ENCODE measurements at regions not wholly inside any gene's neighbourhood (a gene's known extent, or its start where the extent isn't known, plus 50 kb on each side); places are given as distances from the start of the nearest gene placed in this dataset.

DNA sequence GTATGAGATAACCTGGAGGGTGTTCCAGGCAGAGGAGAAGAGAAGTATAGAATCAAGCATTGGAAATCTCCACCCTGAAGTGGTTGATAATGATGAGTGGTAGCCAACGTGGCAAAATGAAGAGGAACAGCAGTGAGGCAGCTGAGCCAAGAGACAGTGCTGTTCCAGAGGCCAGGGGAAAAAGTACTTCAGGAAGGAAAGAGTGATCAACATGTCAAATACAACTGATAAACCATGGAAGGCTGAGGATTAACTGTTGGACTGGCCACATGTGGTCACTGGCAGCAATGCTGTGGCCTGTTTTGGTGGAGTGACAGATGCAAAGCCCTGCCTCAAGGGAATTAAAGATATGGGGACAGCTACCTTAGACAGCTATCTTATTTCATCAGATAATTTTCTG, 51.9 kb upstream of the RMP24 start:
- H3K27ac ChIP-seq (ENCODE audit: low read depth, low read length): no peak overlapping the region
- H3K18ac ChIP-seq (ENCODE audit: extremely low read depth, low read length): no peak overlapping the region
- H2BK120ac ChIP-seq (replicated peaks; ENCODE audit: low read depth, low read length): no peak overlapping the region
- H3K14ac ChIP-seq (ENCODE audit: insufficient read length): no peak overlapping the region
- no peak overlapping the region for H2BK12ac ChIP-seq (ENCODE audit: low read depth, low read length)
- no peak overlapping the region for H3K23ac ChIP-seq (ENCODE audit: insufficient read length)
- H3K27me3 ChIP-seq (replicated peaks in 1 of 4; ENCODE audit: control insufficient read depth in 3 of 4, extremely low read depth in 1 of 4, insufficient read depth in 3 of 4, low read length in 3 of 4): no peaks in the 10 kb centered on the region
- no peaks in the 10 kb centered on the region for H3K79me2 ChIP-seq (ENCODE audit: control insufficient read depth in 1 of 2, insufficient read depth in 2 of 2, low read length in 2 of 2)
- no peak overlapping the region for H2AK5ac ChIP-seq (ENCODE audit: low read depth, low read length)
- no peak overlapping the region for H2BK5ac ChIP-seq (ENCODE audit: low read depth, low read length)
- no peaks in the 10 kb centered on the region for H3K23me2 ChIP-seq (ENCODE audit: low read depth, low read length)
- 89% methylated on average over 1 of the region's 1 CpG; no CpG with 5 or more reads in 1 of the 2 experiments for WGBS, 2 experiments (ENCODE audit: extremely low coverage in 1 of 2, insufficient coverage in 1 of 2, insufficient read length in 1 of 2, insufficient replicate concordance in 2 of 2, low coverage in 1 of 2, low lambda C conversion rate in 2 of 2, missing lambda C conversion rate in 1 of 2)
- H4K8ac ChIP-seq (ENCODE audit: extremely low read depth, insufficient read depth, low read length): no peak overlapping the region
- ChIA-PET CTCF (ENCODE audit: partially characterized antibody) (no interaction called here), POLR2A (ENCODE audit: partially characterized antibody) (no interaction called here)
- H3K4me3 ChIP-seq (ENCODE audit: extremely low read depth in 1 of 4, insufficient read depth in 2 of 4, low read depth in 3 of 4, low read length in 4 of 4): no peak overlapping the region
- FAIRE-seq (no peak), DNase-seq (ENCODE audit: low read depth in 1 of 2, low spot score in 2 of 2) (no peak)
- no peaks in the 10 kb centered on the region for H3K9me3 ChIP-seq (ENCODE audit: insufficient read depth in 2 of 2, low read depth in 1 of 2, low read length in 1 of 2)
- H3K4ac ChIP-seq (replicated peaks; ENCODE audit: insufficient read length, low read depth, low read length): no peak overlapping the region
- no peak overlapping the region for H4K5ac ChIP-seq (ENCODE audit: insufficient read length, low read depth, low read length)
- H3K4me2 ChIP-seq (ENCODE audit: insufficient read depth in 1 of 2, low read depth in 2 of 2, low read length in 2 of 2): no peak overlapping the region
- H2BK15ac ChIP-seq (ENCODE audit: low read length): no peak overlapping the region
- H2BK20ac ChIP-seq (ENCODE audit: low read length): no peak overlapping the region
- H4K20me1 ChIP-seq (replicated peaks in 1 of 2; ENCODE audit: control insufficient read depth in 1 of 2, insufficient read depth in 2 of 2, low read length in 2 of 2): no peaks in the 10 kb centered on the region
- no peak overlapping the region for H4K91ac ChIP-seq (replicated peaks; ENCODE audit: insufficient read length, low read length)
- no peaks in the 10 kb centered on the region; a peak in 1 of 8 replicates for H3K36me3 ChIP-seq (ENCODE audit: control insufficient read depth in 2 of 4, insufficient read depth in 4 of 4, low read length in 3 of 4)
- TF ChIP-seq GTF2F1 (IDR thresholded peaks at IDR 0.05; ENCODE audit: borderline replicate concordance, low read depth, low read length): no peak
- TF ChIP-seq BRCA1 (IDR thresholded peaks at IDR 0.05; ENCODE audit: low read depth, low read length): no peak
- H3K4me1 ChIP-seq (replicated peaks in 1 of 4; ENCODE audit: control insufficient read depth in 3 of 4, insufficient read depth in 4 of 4, low read length in 3 of 4): peaks cover 0 to 10% (median 7%) of the 10 kb centered on the region in 4 experiments; a peak in 3 of 7 replicates
- H2AFZ ChIP-seq (ENCODE audit: low read length): no peak overlapping the region
- no peak overlapping the region for H3K56ac ChIP-seq (replicated peaks; ENCODE audit: insufficient read length, low read depth, low read length)
- no peak overlapping the region for H3K9ac ChIP-seq (replicated peaks in 1 of 4; ENCODE audit: extremely low read depth in 1 of 4, low read depth in 3 of 4, low read length in 3 of 4)
- peaks cover 3% of the 10 kb centered on the region for H3K79me1 ChIP-seq (ENCODE audit: low read depth, low read length)

MicroRNAs in the stretch of these regions (microRNA counts, 767-probe panel; counts per million panel counts)
- 879 counts per million, percentile 95 among the panel's probes with 10 or more counts for microRNA hsa-miR-187-3p

Small RNA genes lying in the stretch of these regions (microRNA-seq; reads per million reads assigned to microRNA genes)
- 623 to 1,010 reads per million in 2 experiments for gene MIR187 (ENCODE audit: borderline microRNAs expressed in 2 of 2, borderline number of aligned reads in 2 of 2, borderline replicate concordance in 1 of 2)

Small RNA genes lying in the stretch of these regions (small RNA-seq; reads per million reads assigned to genes)
- 859 reads per million, percentile 99 among the genes with 10 or more reads in this experiment for gene MIR187 (ENCODE audit: insufficient read depth)
